Epithelial cell of prostate (primary cell): ENCODE measurements at regions not wholly inside any gene's neighbourhood (a gene's known extent, or its start where the extent isn't known, plus 50 kb on each side); places are given as distances from the start of the nearest gene placed in this dataset.
"Not testable (repeated sequence)": the region's sequence is repeated elsewhere in the genome, so short reads cannot be mapped to it uniquely, and the experiment has no call there.

Experiments used
- DNase-seq: peaks from one replicate; pipeline ENCODE4 v3.0.0-alpha.2; 2011; ENCODE audit warnings: low read depth, low spot score
- H3K27ac ChIP-seq: fragments of 450-650 bp; 2 replicates; pipeline ENCODE4 v1.5.1; 2017; ENCODE audit warnings: mild to moderate bottlenecking

DNA sequence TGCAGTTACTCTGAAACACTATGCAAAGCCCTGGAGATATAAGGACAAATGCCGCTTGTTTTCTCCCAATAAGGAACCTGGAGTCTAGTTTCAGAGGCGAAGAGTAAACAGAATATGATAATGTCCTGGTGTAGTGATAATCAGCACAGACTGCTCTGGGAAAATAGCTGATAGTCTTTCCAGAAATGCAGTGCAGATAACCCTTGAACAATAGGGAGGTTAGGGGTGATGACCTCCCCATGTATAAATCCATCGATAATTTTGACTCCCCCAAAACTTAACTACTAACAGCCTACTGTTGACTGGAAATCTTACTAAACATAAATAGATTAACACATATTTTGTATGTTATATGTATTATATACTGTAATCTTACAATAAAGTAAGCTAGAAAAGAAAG lies 1280.9 kb upstream of the TENM3 start:
- H3K27ac ChIP-seq = no peak overlapping the region

GRCh38 chr4:180966312-180966711 lies 1276.9 kb upstream of the TENM3 start:
- no peak for DNase-seq
- H3K27ac ChIP-seq = no peak overlapping the region

More for the DNA sequence above, 1280.9 kb upstream of the TENM3 start:
- DNase-seq = no peak

GRCh38 chr4:180967936-180968335 lies 1275.3 kb upstream of the TENM3 start:
- H3K27ac ChIP-seq = no peak overlapping the region
- no peak for DNase-seq

- no peak for DNase-seq
- H3K27ac ChIP-seq = no peak overlapping the region
Measured at GRCh38 chr4:180973894-180974293, 1269.3 kb upstream of the TENM3 start.

- peak; percentile 24 for DNase-seq
- H3K27ac ChIP-seq = peak overlapping the region; percentile 1
Measured at GRCh38 chr4:180990931-180991330, 1252.3 kb upstream of the TENM3 start.

- H3K27ac ChIP-seq = no peak overlapping the region
- DNase-seq = no peak
Measured at GRCh38 chr4:180993244-180993836, 1249.9 kb upstream of the TENM3 start.

GRCh38 chr4:180994722-180995121 lies 1248.5 kb upstream of the TENM3 start:
- no peak for DNase-seq
- no peak overlapping the region for H3K27ac ChIP-seq

DNA sequence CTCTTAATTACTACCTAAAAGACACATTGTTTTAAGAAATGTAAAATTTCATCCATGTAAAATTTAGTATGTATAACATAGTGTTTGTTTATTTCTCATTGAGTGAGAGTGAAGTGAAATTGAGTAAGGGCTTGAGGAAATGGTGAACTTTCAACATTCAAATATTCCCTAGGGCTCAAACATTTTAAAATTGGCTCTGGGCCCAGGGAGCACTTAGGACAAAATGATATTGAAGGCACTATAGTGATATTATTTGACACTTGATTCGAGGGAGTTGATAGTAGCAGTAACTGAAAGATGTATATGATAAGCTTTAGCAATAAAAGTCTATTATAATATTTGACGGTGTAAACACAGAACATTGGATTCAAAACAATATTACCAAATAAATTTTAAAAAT lies 1244.0 kb upstream of the TENM3 start:
- H3K27ac ChIP-seq = no peak overlapping the region
- DNase-seq = no peak

- DNase-seq = no peak
Measured at GRCh38 chr4:181004056-181004455, 1239.1 kb upstream of the TENM3 start.

GRCh38 chr4:181006499-181007260 lies 1236.5 kb upstream of the TENM3 start:
- no peak for DNase-seq
- H3K27ac ChIP-seq = no peak overlapping the region

More at GRCh38 chr4:181004056-181004455, 1239.1 kb upstream of the TENM3 start:
- H3K27ac ChIP-seq = no peak overlapping the region

DNA sequence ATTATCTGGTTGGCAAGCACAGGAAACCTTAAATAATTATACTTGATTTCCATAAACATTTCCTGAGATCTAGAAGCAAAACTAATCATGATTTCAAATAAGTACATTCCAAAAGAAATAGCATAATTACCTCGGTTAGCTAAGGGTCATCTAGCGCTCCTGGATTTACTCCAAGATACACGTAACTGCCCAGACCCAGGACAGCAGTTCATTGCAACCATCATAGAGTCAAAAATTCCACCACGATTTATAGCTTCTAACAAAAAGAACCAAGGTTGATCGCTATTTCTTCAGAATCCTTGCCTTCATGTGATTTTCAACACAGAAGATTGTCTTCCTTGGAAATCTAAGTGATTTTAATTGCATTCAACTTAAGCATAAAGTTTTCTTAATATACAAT lies 1235.5 kb upstream of the TENM3 start:
- DNase-seq = no peak
- H3K27ac ChIP-seq = no peak overlapping the region

GRCh38 chr4:181008164-181008563 lies 1235.0 kb upstream of the TENM3 start:
- no peak overlapping the region for H3K27ac ChIP-seq
- DNase-seq = no peak

GRCh38 chr4:181013162-181013561 lies 1230.0 kb upstream of the TENM3 start:
- no peak overlapping the region for H3K27ac ChIP-seq
- no peak for DNase-seq

DNA sequence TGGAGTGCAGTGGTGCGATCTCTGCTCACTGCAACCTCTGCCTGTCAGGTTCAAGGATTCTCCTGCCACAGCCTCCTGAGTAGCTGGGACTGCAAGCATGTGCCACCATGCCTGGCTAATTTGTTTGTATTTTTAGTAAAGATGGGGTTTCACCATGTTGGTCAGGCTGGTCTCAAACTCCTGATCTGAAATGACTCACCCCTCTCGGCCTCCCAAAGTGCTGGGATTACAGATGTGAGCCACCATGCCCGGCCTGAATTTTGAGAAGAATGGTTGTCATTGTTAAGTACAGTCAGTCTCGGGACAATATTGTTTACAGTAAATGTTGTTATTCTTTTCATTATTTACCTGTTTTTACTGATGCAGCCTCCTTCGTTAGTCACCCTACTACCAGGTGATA lies 1226.2 kb upstream of the TENM3 start:
- no peak overlapping the region for H3K27ac ChIP-seq
- no peak for DNase-seq

- DNase-seq = no peak
- no peak overlapping the region for H3K27ac ChIP-seq
Measured at GRCh38 chr4:181018472-181018871, 1224.7 kb upstream of the TENM3 start.

- DNase-seq = no peak
- H3K27ac ChIP-seq = no peak overlapping the region
Measured at GRCh38 chr4:181018913-181019312, 1224.3 kb upstream of the TENM3 start.

GRCh38 chr4:181020456-181020855 lies 1222.7 kb upstream of the TENM3 start:
- no peak overlapping the region for H3K27ac ChIP-seq
- no peak for DNase-seq

DNA sequence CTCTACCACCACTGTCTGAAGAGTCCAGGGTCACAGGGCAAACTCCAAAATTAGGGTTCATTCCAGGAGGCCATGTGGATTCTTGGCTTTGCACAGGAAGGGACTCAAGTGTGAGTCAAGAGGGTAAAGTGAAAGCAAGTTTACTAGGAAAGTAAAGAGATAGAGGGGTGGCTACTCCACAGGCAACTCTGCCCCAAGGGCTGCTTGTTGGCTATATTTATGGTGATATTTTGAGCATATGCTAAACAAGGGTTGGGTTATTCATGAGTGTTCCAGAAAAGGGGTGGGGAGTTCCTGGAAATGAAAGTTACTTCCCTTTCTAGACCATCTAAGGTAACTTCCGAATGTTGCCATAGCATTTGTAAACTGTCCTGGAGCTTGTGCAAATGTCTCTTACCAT lies 1222.0 kb upstream of the TENM3 start:
- no peak for DNase-seq
- no peak overlapping the region for H3K27ac ChIP-seq

DNA sequence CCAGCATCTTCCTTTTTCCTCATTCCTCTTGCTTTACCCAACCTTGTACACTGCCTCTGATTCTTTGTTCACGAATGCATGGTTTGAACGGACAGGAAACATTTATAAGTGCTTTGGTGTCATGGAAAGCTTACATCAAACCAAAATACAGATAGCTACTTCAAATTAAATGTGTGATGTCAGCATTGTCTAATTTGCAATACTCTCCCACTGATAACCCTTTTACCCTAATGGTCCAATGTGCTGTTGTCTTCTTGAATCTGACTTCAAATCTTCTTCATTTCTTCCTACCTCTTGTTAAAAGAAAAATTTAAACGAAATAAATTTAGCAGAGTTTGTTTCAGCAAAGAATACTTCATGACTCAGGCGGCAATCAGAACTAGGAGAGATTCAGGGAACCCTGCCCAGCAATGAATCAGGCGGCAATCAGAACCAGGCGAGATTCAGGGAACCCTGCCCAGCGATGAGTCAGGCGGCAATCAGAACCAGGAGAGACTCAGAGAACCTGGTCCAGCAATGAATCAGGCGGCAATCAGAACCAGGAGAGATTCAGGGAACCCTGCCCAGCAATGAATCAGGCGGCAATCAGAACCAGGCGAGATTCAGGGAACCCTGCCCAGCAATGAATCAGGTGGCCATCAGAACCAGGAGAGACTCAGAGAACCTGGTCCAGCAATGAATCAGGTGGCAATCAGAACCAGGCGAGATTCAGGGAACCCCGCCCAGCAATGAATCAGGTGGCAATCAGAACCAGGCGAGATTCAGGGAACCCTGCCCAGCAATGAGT lies 1212.9 kb upstream of the TENM3 start:
- not testable (repeated sequence) for DNase-seq
- peak overlapping the region; percentile 71 for H3K27ac ChIP-seq

DNA sequence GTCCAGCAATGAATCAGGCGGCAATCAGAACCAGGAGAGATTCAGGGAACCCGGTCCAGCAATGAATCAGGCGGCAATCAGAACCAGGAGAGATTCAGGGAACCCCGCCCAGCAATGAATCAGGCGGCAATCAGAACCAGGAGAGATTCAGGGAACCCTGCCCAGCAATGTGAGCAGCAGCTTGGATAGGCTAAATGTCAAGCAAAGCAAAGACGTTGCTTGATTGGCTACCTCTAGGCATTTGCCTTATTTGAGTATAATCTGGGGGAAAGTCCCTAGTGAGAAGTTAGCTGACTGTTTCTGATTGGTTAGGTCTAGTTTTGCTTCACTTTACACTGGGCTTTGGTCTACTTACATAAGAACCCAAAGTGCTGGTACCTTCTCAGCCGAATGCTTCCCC lies 1212.2 kb upstream of the TENM3 start:
- H3K27ac ChIP-seq = peak overlapping the region; percentile 71
- no peak for DNase-seq

- DNase-seq = no peak
- H3K27ac ChIP-seq = no peak overlapping the region
Measured at GRCh38 chr4:181043486-181043885, 1199.7 kb upstream of the TENM3 start.
